ENCODE measurements at regions not wholly inside any gene's neighbourhood (a gene's known extent, or its start where the extent isn't known, plus 50 kb on each side); places are given as distances from the start of the nearest gene placed in this dataset.

GRCh38 chr16:85270374-85270773 lies 158.1 kb upstream of the CIBAR2 start:
- Histone ChIP-seq H3K4me3 (no peak overlapping the region), H3K27me3 (no peaks in the 10 kb centered on the region), H3K4me1 (no peaks in the 10 kb centered on the region), H3K36me3 (no peaks in the 10 kb centered on the region), H3K9me3 (no peaks in the 10 kb centered on the region), H3K27ac (no peak overlapping the region)
- TF ChIP-seq EP300 (IDR thresholded peaks at IDR 0.05; ENCODE audit: low read depth), result no peak
- no peak for TF ChIP-seq POLR2A (IDR thresholded peaks at IDR 0.05)
- TF ChIP-seq POLR2AphosphoS5 (IDR thresholded peaks at IDR 0.05), result no peak
- no peak for TF ChIP-seq CTCF (IDR thresholded peaks at IDR 0.05)
- WGBS, 2 donors (ENCODE audit: low coverage in 1 of 2), result 67 to 79% methylated on average over 6 to 13 of the region's 13 CpGs
- in situ Hi-C loops (cut with MboI; ENCODE audit: low pct_ligation_motif_present in 1 of 4, low pct_unique_long_range_greater_than_20kb in 1 of 4, low sequenced_read_pairs in 3 of 4), result loop anchor here in 1 of 4 donors (25.0 kb wide), 1 partner anchor 742 kb away; no protein-coding TSS in a partner anchor
- DNase-seq, result no peak
- intact Hi-C loops (cut with DNase I; ENCODE audit: low total_unique reads), result loop anchor here (10.0 kb wide), 1 partner anchor 444 kb away; no protein-coding TSS in a partner anchor

- TF ChIP-seq POLR2A (IDR thresholded peaks at IDR 0.05), result no peak
- no peak for TF ChIP-seq CTCF (IDR thresholded peaks at IDR 0.05)
- TF ChIP-seq POLR2AphosphoS5 (IDR thresholded peaks at IDR 0.05), result no peak
- no peak for TF ChIP-seq EP300 (IDR thresholded peaks at IDR 0.05; ENCODE audit: low read depth)
- Histone ChIP-seq H3K27me3 (no peaks in the 10 kb centered on the region), H3K27ac (no peak overlapping the region), H3K36me3 (no peaks in the 10 kb centered on the region), H3K4me3 (no peak overlapping the region), H3K4me1 (no peaks in the 10 kb centered on the region), H3K9me3 (no peaks in the 10 kb centered on the region)
- WGBS, 2 donors (ENCODE audit: low coverage in 1 of 2), result 76% methylated on average over 7 of the region's 7 CpGs; no CpG with 5 or more reads in 1 of the 2 donors
- in situ Hi-C loops (cut with MboI; ENCODE audit: low pct_ligation_motif_present in 1 of 4, low pct_unique_long_range_greater_than_20kb in 1 of 4, low sequenced_read_pairs in 3 of 4) (loop anchor here in 1 of 4 donors (25.0 kb wide), 1 partner anchor 741 kb away; no protein-coding TSS in a partner anchor), intact Hi-C loops (cut with DNase I; ENCODE audit: low total_unique reads) (loop anchor here (10.0 kb wide), 1 partner anchor 444 kb away; no protein-coding TSS in a partner anchor)
- no peak for DNase-seq
Observed at GRCh38 chr16:85271198-85271597, 158.9 kb upstream of the CIBAR2 start.

- Histone ChIP-seq H3K4me3 (no peak overlapping the region), H3K4me1 (no peaks in the 10 kb centered on the region), H3K27me3 (no peaks in the 10 kb centered on the region), H3K36me3 (no peaks in the 10 kb centered on the region), H3K27ac (no peak overlapping the region), H3K9me3 (no peaks in the 10 kb centered on the region)
- in situ Hi-C loops (cut with MboI; ENCODE audit: low pct_ligation_motif_present in 1 of 4, low pct_unique_long_range_greater_than_20kb in 1 of 4, low sequenced_read_pairs in 3 of 4), result loop anchor here in 1 of 4 donors (25.0 kb wide), 1 partner anchor 739 kb away; no protein-coding TSS in a partner anchor
- no peak for DNase-seq
- no peak for TF ChIP-seq EP300 (IDR thresholded peaks at IDR 0.05; ENCODE audit: low read depth)
- no peak for TF ChIP-seq CTCF (IDR thresholded peaks at IDR 0.05)
- TF ChIP-seq POLR2AphosphoS5 (IDR thresholded peaks at IDR 0.05), result no peak
- TF ChIP-seq POLR2A (IDR thresholded peaks at IDR 0.05), result no peak
- intact Hi-C loops (cut with DNase I; ENCODE audit: low total_unique reads), result loop anchor here (10.0 kb wide), 1 partner anchor 442 kb away; no protein-coding TSS in a partner anchor
- WGBS, 2 donors (ENCODE audit: low coverage in 1 of 2), result 60 to 89% methylated on average over 5 to 7 of the region's 7 CpGs
Observed at GRCh38 chr16:85273293-85273692, 161.0 kb upstream of the CIBAR2 start.

- no peak overlapping the region for H3K4me3 ChIP-seq
- H3K4me1 ChIP-seq, result no peaks in the 10 kb centered on the region
- no peak for DNase-seq
- no peak for TF ChIP-seq POLR2A (IDR thresholded peaks at IDR 0.05)
- in situ Hi-C loops (cut with MboI; ENCODE audit: low pct_ligation_motif_present in 1 of 4, low pct_unique_long_range_greater_than_20kb in 1 of 4, low sequenced_read_pairs in 3 of 4), result loop anchor here in 1 of 4 donors (25.0 kb wide), 1 partner anchor 738 kb away; no protein-coding TSS in a partner anchor
- no peaks in the 10 kb centered on the region for H3K36me3 ChIP-seq
- WGBS, 2 donors (ENCODE audit: low coverage in 1 of 2), result 82% methylated on average over 7 of the region's 7 CpGs; no CpG with 5 or more reads in 1 of the 2 donors
- H3K27ac ChIP-seq, result no peak overlapping the region
- no peaks in the 10 kb centered on the region for H3K9me3 ChIP-seq
- no peaks in the 10 kb centered on the region for H3K27me3 ChIP-seq
- intact Hi-C loops (cut with DNase I; ENCODE audit: low total_unique reads), result loop anchor here (10.0 kb wide), 1 partner anchor 440 kb away; no protein-coding TSS in a partner anchor
Observed at GRCh38 chr16:85274501-85274900, 162.2 kb upstream of the CIBAR2 start.
